SK-N-DZ (cell line): ENCODE measurements at regions not wholly inside any gene's neighbourhood (a gene's known extent, or its start where the extent isn't known, plus 50 kb on each side); places are given as distances from the start of the nearest gene placed in this dataset.

Source experiments
- DNase-seq: peaks from one replicate; pipeline ENCODE4 v3.0.0-alpha.2; 2015; ENCODE audit warnings: low spot score

DNA sequence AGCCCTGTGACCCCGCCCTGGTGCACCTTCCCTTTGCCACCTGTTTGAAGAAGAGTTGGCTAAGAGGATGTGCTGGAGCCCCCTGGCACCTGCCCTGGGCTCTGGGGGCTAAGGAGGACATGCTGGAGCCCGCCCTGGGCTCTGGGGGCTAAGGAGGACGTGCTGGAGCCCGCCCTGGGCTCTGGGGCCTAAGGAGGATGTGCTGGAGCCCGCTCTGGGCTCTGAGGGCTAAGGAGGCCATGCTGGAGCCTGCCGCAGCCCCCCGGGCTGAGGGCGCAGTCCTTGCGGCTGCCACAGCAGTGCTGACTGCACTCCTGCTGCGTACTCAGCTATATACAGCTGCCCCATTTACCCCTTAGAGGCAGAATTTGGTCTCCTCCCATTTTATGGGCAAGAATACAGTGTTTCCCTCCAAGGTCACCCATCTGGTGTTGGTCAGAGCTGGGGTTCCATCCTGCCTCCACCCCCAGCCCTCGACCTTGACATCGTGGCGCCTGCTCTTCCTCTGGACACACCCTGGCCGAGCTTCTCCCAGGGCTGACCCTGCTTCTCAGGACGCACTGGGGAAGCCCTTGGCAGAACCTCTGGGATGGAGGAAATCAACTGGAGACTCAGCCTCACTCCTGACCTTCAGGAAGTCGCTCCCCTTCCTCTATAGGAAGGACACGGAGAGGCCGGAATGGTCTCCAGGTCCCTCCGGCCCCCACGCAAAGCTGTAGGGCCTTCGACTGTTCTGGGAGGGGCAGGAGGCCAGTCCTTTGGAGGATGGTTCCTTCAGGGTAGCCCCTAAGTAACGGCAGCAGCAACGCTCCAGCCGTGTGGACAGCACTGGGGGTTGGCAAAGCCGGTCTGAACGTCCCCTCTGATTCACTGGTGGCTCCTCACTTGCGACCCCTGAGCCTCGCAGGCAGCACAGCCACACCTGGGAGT, 65.0 kb upstream of the HPCAL1 start:
- no peak for DNase-seq

GRCh38 chr2:10238396-10238795, 64.3 kb upstream of the HPCAL1 start:
- no peak for DNase-seq

DNA sequence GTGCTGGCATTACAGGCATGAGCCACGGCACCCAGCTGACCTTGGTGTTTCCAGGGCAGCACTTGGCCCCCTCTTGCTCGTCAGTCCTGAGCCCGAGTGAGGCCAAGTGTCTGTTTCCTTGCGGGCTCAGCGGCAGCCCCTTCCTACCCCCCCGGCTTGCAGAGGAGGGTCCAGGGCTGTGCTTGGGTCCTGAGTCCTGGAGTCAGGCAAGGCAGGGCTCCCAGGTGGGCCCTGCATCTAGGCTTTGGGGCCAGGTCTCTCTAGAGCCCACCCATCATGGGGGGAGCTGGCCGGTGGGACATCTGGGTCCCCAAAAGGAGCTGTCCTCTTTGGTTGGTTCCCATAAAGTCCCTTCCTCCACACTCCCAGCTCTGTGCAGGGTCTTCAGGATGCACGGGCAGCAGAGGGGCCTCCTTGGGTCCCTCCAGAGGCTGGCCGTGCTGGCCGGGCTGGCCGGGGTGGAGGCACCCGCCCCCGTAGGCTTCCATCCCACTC, 63.7 kb upstream of the HPCAL1 start:
- DNase-seq: no peak

DNA sequence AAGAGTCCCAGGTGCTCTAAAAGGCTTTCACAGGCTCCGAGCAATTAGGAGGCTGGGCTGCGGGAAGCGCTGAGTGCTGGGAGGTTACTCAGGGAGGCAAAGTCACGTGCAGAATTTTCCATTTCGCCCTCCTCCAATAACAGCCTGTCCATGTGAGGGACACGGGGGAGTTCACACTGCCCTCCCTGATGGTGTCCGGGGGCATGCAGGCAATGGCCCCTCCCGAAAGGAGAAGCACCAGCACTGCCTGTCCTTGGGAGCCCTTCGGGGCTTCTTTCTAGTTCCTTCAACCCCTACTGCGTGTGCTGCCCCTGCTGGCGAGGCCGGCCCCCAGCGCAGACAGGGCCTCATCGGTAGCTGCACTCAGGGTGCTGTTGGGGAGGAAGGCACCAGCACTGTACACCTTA, 63.1 kb upstream of the HPCAL1 start:
- DNase-seq: peak; percentile 43

GRCh38 chr2:10240161-10240681, 62.5 kb upstream of the HPCAL1 start:
- no peak for DNase-seq

DNA sequence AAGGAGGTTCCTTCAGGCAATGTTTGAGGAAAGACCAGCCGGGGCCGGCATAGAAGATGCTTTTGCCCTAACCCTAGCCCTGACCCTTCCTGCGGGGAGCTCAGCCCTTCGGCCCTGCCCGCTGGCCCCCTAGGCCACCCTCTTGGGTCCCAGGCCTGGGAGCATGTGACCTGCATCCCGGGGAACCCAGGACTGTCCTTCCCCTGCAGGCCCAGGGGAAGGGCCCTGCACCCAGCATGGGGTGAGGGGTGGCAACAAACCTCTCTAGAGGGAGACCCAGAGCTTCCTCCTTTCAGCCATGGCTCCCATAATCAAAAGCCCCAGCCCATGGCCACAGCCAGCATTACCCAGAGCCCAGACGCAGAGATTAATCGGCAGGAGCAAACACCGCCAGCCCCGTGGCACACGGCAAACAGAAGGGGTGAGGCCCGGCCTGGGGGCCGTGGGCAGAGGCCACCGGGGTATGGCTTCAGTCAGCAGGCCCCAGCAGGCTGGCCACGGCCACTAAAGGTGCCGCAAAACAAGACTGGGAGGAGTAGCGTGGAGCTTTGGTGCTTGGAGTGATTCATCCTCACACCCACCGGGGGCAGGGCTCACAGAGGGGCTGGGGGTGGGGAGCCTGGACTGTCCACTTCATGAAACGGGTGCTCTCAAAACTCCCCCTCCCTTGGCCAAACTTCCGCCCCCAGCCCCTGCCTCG, 61.6 kb upstream of the HPCAL1 start:
- no peak for DNase-seq

DNA sequence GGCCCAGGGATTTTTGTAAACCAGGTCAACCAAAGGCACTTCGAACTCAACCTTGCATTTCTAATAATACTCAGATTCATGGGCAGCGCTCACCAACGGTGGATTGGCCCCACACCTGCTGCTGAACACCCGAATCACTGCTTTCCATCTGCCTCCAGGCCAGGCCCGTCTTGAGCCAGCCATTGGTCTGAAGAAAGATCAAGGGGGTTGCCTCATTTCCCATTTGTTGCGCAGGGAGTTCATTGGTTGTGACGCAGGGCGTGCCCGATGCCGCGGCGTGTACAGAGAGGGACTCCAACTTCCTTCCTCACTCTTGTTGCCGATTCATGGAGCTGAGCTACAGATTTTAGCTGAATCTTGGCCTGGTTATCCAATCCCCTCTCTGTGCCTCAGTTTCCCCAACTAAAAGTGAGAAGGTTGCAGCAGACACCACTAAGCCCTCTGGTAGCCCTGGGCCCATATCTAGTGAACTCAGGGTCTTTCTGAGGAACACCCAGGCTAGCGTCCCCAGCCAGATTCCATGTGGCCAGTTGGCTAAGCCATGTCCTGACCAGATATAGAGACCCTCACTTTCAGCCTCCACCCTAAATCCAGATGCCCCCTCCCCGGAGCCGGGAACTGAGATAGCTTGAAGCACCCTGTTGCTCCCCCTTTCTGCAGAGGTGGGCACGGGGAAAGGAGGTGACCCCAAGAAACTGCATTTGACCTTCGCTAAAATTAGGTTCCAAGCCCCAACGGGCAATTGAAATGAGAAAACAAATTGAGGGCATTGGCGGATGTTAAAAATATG, 60.9 kb upstream of the HPCAL1 start:
- no peak for DNase-seq

GRCh38 chr2:10242451-10242850, 60.3 kb upstream of the HPCAL1 start:
- no peak for DNase-seq

GRCh38 chr2:10242998-10243925, 59.4 kb upstream of the HPCAL1 start:
- no peak for DNase-seq

DNA sequence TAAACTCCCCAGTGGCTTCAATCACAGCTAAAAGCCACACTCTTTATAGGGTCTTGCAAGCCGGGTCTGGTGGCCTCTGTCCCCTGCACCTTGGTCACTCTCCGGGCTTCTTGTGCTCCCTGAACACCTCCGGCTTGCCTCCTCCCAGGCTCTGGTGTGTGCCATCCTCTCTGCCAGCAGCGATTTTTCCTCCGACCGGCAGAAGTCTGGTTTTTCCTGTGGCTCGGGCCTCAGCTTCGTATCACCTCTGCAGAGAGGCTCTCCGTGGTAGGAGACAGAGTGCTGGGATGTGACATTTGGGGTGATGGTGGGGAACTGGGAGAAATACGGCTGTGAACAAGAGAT, 58.8 kb upstream of the HPCAL1 start:
- DNase-seq: no peak

GRCh38 chr2:10245021-10245420, 57.7 kb upstream of the HPCAL1 start:
- DNase-seq: no peak

DNA sequence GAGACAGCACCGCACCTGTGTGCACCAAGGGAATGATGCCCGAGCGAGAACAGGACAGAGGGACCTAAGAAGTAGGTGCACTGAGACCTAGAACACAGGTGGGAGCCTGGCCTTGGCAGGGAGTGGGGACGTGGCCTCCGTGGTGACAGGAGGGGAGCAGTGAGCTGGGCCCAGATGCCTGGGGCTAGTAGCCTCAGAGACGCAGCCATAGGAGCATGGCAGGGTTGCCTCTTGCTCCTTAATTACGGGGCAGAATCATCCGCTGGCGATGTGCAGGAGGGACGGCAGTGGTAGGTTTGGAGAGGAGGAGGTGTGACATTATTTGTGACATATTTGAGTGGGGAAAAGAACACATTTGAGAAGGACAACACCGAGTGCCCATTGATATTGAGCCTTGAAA, 57.0 kb upstream of the HPCAL1 start:
- DNase-seq: no peak

DNA sequence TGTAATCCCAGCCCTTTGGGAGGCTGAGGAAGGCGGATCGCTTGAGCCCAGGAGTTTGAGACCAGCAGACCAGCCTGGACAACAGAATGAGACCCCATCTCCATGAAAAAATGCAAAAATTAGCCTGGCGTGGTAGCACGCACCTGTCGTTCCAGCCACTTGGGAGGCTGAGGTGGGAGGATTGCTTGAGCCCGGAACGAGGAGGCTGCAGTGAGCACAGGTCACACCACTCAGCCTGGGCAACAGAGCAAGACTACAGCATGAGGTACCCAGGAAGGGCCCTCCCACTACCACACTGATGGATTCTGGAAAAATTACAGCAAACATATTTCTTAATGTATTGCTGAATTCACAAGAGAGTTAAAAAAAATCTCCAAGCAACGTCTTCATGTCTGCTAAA, 56.3 kb upstream of the HPCAL1 start:
- DNase-seq: no peak

DNA sequence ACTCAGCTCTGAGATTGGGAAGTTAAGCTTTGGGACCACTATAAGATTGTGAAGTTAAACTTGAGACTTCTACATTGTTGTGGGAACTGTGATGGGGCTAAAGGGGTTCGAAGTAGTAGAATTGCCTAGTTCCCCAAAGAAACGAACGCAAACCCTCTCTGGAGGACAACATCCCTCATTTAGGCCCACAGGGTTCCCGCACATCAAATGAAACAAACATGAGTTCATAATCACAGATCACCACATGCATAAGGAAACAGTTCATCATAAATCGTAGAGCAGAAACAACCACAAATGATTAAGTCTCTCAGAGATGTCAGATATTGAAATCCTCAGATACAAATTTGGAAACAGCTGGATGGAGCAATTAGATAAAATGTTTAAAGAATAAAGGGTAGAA, 55.9 kb upstream of the HPCAL1 start:
- no peak for DNase-seq

DNA sequence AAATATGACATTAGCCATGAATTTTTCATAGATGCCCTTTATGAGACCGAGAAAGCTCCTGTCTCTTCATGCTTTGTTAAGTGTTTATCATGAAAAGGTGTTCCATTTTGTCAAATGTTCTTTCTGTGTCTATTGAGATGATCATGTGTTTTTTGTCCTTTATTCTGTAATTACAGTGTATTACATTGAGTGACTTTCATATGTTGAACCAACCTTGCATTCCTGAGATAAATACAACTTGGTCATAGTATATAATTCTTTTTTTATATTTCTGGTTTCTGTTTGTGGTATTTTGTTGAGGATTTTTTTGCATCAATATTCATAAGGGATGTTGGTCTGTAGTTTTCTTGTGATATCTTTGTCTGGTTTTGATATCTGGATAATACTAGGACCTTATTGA, 52.9 kb upstream of the HPCAL1 start:
- DNase-seq: no peak

DNA sequence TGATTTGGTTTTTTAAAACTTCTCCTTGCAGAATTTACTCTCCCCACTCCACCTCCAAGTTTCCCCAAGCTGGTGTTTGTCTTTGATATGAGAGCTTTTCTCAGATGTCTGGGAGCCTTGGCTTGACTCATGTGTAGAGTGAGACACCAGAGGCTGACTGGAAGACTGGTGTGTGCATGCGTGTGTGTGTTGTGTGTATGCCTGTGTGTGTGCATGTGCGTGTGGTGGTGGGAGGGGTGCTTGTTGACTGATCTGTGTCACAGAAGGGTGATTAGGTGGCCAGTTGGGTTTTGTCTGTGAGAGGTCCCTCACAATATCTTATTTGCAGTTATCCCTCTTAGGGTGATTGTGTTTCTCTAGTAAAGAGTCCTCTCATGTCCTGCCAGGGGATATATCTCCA, 50.5 kb upstream of the HPCAL1 start:
- DNase-seq: no peak

DNA sequence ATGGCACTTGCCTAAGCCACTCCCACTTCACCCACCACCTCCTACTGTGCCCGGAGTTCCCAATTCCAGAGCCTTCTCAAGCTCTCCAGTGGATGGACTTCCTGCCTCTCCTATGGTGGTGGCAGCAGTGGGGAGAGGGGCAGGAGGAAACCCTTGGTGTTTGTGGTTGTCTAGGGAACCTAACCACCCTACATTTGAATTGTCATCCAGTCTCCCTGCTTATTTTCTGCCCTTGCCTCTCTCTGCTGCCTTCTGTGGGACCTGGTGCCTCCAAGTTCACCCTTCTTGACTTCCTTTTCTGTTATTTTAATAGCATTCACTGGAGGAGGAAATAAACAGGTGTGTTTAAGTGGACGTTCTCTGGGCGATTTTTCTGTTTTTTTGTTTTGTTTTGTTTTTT, 50.0 kb upstream of the HPCAL1 start:
- DNase-seq: no peak
